ENCODE measurements at regions not wholly inside any gene's neighbourhood (a gene's known extent, or its start where the extent isn't known, plus 50 kb on each side); places are given as distances from the start of the nearest gene placed in this dataset.

DNA sequence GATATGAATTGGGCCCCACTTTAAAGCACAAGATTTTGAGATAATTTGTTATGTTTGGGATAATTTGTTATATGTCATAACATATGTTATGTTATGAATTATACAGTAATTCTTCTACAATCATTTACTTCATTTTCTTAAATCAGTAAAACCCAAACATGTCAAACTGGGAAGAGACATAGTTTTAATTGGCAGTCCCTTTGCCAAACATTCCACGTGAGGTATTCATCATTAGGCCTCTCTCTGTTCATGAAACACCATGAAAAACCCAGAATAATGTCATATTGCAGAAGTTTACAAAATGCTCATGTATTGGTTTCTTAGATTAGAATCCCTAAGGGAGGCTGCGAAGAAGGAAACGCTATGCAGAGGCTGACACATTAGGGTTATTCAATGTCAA lies 89.4 kb upstream of the PDE10A start:
- Histone ChIP-seq H3K4me1 (no peaks in the 10 kb centered on the region), H3K36me3 (no peaks in the 10 kb centered on the region)

DNA sequence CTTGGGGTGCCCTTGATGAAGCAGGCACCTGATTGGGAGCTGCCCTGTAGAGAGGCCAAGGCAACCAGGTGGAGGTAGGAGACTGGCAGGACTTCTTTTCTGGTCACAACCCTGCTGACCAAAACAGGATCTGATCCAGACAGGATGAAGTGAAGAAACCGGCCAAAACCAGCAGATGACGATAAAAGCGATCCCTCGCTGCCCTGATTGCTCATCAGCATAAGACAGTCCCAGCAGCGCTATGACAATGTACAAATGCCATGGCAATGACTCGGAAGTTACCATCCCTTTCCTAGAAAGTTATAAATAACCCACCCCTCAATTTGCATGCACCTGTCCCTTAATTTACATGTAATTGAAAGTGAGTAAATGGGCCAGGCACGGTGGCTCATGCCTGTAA lies 88.4 kb upstream of the PDE10A start:
- no peak overlapping the region for H3K27ac ChIP-seq
- H3K4me3 ChIP-seq = no peak overlapping the region
- H3K36me3 ChIP-seq = no peaks in the 10 kb centered on the region
- H3K9me3 ChIP-seq = no peaks in the 10 kb centered on the region
- no peaks in the 10 kb centered on the region for H3K27me3 ChIP-seq
- DNase-seq (ENCODE audit: low spot score) = no peak
- no peaks in the 10 kb centered on the region for H3K4me1 ChIP-seq
- TF ChIP-seq, protein P1, sequence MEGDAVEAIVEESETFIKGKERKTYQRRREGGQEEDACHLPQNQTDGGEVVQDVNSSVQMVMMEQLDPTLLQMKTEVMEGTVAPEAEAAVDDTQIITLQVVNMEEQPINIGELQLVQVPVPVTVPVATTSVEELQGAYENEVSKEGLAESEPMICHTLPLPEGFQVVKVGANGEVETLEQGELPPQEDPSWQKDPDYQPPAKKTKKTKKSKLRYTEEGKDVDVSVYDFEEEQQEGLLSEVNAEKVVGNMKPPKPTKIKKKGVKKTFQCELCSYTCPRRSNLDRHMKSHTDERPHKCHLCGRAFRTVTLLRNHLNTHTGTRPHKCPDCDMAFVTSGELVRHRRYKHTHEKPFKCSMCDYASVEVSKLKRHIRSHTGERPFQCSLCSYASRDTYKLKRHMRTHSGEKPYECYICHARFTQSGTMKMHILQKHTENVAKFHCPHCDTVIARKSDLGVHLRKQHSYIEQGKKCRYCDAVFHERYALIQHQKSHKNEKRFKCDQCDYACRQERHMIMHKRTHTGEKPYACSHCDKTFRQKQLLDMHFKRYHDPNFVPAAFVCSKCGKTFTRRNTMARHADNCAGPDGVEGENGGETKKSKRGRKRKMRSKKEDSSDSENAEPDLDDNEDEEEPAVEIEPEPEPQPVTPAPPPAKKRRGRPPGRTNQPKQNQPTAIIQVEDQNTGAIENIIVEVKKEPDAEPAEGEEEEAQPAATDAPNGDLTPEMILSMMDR (IDR thresholded peaks at IDR 0.05) = no peak

More for the DNA sequence above, 89.4 kb upstream of the PDE10A start:
- H3K27ac ChIP-seq = no peak overlapping the region
- no peaks in the 10 kb centered on the region for H3K9me3 ChIP-seq
- no peak overlapping the region for H3K4me3 ChIP-seq
- H3K27me3 ChIP-seq = no peaks in the 10 kb centered on the region
- TF ChIP-seq, protein P1 (IDR thresholded peaks at IDR 0.05) = no peak
- no peak for DNase-seq (ENCODE audit: low spot score)

- TF ChIP-seq, protein P1 (IDR thresholded peaks at IDR 0.05) = no peak
These were observed 86.1 kb upstream of the PDE10A start for GRCh38 chr6:165749163-165749562.

DNA sequence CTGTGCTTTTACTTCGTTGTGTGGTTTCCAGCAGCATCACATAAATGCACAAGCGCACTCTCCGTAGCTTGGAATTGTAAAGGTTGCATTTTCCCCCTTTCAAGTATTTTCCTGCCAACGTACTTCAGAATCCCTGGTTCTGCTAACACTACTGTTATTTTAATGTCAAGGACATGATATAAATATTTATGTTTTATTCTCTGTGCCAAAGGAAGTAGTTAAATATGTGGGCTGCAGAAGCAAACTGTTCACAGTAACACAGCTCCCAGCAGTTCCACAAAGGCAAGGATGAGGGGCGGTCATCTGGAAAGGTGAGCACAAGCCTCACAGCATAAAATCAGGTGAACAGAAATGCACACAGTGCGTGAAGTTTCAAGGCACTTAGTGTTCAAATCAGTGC lies 85.3 kb upstream of the PDE10A start:
- Histone ChIP-seq H3K27me3 (no peaks in the 10 kb centered on the region), H3K4me1 (no peaks in the 10 kb centered on the region), H3K36me3 (no peaks in the 10 kb centered on the region), H3K27ac (no peak overlapping the region), H3K4me3 (no peak overlapping the region), H3K9me3 (no peaks in the 10 kb centered on the region)
- TF ChIP-seq, protein P1 (IDR thresholded peaks at IDR 0.05) = no peak
- DNase-seq (ENCODE audit: low spot score) = no peak

More at GRCh38 chr6:165749163-165749562, 86.1 kb upstream of the PDE10A start:
- Histone ChIP-seq H3K4me1 (no peaks in the 10 kb centered on the region), H3K27ac (no peak overlapping the region), H3K9me3 (no peaks in the 10 kb centered on the region), H3K4me3 (no peak overlapping the region), H3K27me3 (no peaks in the 10 kb centered on the region), H3K36me3 (no peaks in the 10 kb centered on the region)
- no peak for DNase-seq (ENCODE audit: low spot score)

DNA sequence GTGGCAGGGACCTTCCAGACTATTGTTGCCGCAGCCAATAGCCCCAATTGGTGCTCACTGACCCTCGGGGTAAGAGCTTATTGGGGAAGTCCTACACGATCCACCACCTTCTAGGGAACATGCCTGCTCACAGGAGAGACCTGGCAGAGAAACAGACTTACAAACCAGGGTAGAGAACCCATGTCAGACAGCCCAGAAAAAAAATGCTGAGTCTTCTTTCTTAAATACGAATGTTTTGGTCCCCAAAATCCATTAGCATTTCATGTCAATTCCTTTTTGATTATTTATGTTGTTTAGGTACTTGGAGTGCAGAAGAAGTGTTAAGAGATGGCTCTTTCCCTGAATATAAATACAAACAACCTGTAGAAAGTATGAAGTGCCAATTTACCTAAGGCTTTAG lies 84.9 kb upstream of the PDE10A start:
- H3K36me3 ChIP-seq = no peaks in the 10 kb centered on the region
- TF ChIP-seq, protein P1 (IDR thresholded peaks at IDR 0.05) = no peak
- DNase-seq (ENCODE audit: low spot score) = no peak
- H3K4me3 ChIP-seq = no peak overlapping the region
- H3K27me3 ChIP-seq = no peaks in the 10 kb centered on the region
- H3K4me1 ChIP-seq = no peaks in the 10 kb centered on the region
- no peak overlapping the region for H3K27ac ChIP-seq
- no peaks in the 10 kb centered on the region for H3K9me3 ChIP-seq

- Histone ChIP-seq H3K9me3 (no peaks in the 10 kb centered on the region), H3K36me3 (no peaks in the 10 kb centered on the region), H3K27ac (no peak overlapping the region), H3K4me3 (no peak overlapping the region), H3K4me1 (no peaks in the 10 kb centered on the region), H3K27me3 (no peaks in the 10 kb centered on the region)
- TF ChIP-seq, protein P1 (IDR thresholded peaks at IDR 0.05) = no peak
- DNase-seq (ENCODE audit: low spot score) = no peak
These were observed 83.3 kb upstream of the PDE10A start for GRCh38 chr6:165746331-165746730.
